HG02678 (cell line): ENCODE measurements at regions not wholly inside any gene's neighbourhood (a gene's known extent, or its start where the extent isn't known, plus 50 kb on each side); places are given as distances from the start of the nearest gene placed in this dataset.

ENCODE experiments used
- ATAC-seq: cut with Tn5 transposase; IDR thresholded peaks from one replicate; pipeline ENCODE4 v1.9.1; 2021; ENCODE audit warnings: mild to moderate bottlenecking, moderate library complexity; ENCODE audit not compliant: unreplicated experiment

DNA sequence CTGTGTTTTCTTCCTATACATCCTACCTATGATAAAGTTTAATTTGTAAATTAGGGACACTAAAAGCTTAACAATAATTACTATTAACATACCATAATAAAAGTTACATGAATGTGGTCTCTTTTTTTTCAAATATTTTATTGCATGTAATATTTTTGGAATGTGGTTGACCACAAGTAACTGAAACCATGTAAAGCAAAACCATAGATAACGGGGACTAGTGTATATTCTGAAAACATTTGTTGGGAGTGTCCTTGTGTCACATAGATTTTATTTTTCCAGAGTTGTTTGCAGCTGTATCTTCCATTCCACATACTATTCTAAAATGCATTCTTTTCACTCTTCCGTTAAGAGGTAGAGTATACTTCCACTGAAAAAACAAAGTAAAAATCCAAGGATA lies 200.4 kb downstream of the KIF18A start:
- no peak for ATAC-seq

- no peak for ATAC-seq
Observed at GRCh38 chr11:27907091-27907490, 200.9 kb downstream of the KIF18A start.

- ATAC-seq: no peak
Observed at GRCh38 chr11:27904358-27905055, 203.4 kb downstream of the KIF18A start.

- no peak for ATAC-seq
Observed at GRCh38 chr11:27902981-27903624, 202.8 kb upstream of the BDNF start.

GRCh38 chr11:27898166-27898565 lies 197.9 kb upstream of the BDNF start:
- ATAC-seq: no peak

DNA sequence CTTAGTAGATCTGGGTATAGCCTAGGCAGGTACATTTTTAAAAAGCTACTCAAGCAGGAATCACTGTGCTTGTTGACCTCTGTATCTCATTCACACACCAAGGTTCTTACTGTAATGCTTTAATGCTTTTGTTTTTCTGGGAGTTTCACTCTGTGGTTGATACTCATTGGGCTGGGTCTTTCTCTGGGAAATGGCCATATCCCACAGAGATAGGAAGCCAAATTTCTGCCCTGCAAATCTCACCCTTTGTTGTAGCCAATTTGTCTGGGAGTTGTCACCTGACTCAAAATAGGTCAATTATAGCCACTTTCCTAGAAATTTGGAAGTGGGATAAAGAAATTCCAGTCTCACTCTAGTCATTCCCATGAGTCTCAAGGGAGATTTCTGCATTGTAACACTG lies 195.8 kb upstream of the BDNF start:
- ATAC-seq: no peak

DNA sequence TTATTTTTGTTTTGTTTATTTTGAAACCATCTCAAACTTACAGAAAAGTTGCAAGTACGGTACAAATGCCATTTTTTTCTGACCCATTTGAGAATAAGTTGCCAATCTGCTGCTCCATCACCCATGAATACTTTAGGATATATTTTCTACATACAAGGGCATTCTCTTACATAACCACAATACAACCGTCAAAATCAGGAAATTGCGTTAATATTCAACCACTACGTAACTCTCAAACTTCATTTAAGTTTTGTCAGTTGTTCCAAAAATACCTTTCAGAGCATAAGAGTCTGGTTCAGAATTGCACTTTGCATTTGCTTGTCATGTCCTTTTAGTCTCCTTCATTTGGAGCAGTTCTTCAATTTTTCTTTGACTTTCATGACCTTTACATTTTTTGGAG lies 194.3 kb upstream of the BDNF start:
- ATAC-seq: peak; percentile 54

DNA sequence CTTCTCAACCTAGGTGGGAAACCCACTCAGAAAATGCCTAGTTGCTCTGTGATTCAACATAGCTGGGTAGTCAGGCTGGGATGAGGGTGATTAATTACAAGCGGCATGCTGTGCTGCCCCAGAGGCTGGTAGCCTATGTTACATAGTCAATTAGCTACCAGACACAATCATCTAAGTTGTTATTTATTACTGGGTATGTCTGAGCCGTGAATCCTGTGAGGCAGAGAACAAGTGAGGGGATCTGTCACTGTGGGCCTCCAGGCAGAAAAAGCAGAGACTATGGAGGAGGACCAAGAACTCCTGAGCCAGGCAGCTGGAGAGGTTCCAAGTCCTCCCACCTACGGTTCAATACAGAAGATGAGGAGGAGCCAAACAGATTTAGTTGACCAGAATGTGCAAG lies 186.6 kb upstream of the BDNF start:
- no peak for ATAC-seq

DNA sequence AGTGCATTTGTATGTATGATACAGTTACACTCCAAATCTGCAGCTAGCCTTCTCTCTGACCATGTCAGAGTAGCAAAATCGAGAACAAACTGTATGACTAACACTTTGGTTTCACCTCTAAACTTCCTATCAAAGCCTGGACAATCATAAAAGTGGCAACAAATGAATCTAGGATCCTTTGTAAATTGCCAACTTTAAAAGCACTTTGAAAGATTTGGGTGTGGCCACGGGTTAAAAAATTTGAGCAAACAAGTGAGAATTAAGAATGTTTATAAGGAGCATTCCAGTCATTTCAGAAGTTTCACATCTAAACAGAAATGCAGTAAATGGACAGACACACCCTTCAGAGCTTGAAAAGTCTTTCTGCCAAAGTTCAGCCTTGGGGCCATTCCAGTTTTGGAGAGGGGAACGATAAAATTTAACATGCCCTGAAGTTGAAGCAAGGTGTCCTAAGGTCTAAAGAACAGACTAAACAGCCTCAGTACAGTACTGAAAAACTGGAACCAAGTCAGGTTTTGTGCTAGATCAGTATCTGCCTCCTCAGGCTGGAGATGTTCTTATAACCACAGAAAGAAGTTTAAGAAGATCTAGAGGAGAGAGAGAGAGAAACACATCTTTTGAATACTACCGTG lies 181.9 kb upstream of the BDNF start:
- ATAC-seq: peak; percentile 65

DNA sequence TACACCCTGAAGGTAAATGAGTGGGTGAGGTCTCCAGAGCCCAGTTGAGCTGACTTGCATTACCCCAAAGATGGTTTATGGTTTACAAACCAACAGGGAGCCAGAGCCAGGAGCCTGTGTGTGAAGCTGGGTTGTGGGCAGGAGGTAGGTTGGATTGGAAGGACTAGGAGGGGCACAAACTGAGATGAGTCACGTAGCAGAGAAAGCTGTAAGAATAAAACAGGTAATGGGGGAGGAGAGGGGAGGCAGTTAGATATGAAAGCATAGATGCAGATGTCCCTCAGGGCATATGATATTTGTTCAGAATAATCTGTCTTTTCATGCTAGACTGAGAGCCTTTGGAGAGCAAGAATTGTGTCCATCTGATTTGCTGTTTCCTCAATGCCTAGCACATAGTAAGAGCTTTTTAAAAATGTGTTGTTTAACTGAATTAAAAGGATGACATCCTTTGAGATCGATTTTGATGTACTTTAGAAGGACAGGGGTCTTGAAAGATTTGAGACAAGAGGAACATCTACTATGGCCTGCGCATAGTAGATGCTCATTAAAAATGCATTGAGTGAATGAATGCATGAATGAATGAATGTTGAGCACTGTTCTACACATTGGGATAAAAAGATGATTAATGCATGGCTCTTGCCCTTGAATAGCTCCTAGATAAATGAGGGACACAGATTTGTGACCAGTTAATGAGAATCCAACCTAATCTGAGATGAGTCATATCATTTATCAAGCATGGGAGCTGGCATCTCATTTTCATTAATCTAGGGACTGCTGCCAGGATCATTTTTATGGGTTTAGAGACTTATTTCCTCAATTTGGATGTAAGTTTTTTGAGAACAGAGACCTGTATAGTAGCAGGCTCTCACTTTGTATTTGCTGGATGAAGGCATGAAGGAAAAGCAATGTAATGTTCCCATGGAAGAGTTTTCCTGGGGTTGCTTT lies 175.8 kb upstream of the BDNF start:
- no peak for ATAC-seq

GRCh38 chr11:27874998-27875830 lies 175.0 kb upstream of the BDNF start:
- ATAC-seq: no peak

- ATAC-seq: no peak
Observed at GRCh38 chr11:27873664-27874063, 173.4 kb upstream of the BDNF start.

- ATAC-seq: no peak
Observed at GRCh38 chr11:27871056-27871455, 170.8 kb upstream of the BDNF start.

- ATAC-seq: no peak
Observed at GRCh38 chr11:27869701-27870100, 169.4 kb upstream of the BDNF start.

- ATAC-seq: no peak
Observed at GRCh38 chr11:27868709-27869108, 168.5 kb upstream of the BDNF start.

GRCh38 chr11:27868226-27868625 lies 168.0 kb upstream of the BDNF start:
- no peak for ATAC-seq

GRCh38 chr11:27865105-27865504 lies 164.8 kb upstream of the BDNF start:
- no peak for ATAC-seq

DNA sequence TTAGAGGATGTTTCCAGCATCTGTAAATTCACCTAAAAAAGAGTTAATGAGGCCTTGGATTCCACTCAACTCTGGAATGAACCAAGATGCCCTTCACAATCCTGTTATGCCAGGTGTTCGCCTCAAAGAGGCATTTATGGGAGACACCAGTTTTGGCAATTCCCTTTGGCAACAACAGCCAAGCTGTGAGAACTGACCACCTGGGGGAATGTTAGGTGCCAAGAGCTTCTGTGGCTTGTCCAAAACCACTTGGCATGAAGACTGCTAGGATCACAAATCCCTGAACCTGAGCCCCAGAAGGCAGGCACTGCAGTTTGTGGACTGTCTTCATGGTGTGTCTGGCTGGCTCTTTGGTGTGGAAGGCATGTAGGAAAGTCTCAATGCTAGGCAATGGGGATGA lies 164.4 kb upstream of the BDNF start:
- ATAC-seq: no peak

GRCh38 chr11:27864091-27864491 lies 163.8 kb upstream of the BDNF start:
- ATAC-seq: no peak

DNA sequence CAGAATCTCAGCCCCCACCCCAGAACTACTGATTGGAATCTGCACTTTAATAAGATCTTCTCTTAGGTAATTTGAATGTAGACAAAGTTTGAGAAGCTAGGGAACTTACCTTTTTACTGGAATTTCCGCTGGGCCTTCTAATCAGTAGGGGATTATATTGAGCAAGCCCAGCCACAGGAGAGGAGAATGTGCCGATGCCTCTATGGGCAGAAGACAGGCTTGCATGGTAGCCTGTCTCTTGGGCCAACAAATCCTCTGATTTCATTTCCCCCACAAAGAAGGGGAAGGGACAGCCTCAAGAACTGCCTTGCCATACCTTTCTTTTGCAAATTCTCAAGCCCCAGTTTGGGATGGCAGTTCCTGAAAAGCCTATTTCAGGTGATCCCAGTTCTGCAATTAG lies 163.4 kb upstream of the BDNF start:
- ATAC-seq: no peak
